HepG2 (cell line): ENCODE measurements at regions not wholly inside any gene's neighbourhood (a gene's known extent, or its start where the extent isn't known, plus 50 kb on each side); places are given as distances from the start of the nearest gene placed in this dataset.

ENCODE experiments used
- CBX2 ChIP-seq, 2 experiments: fragments of 200-600 bp in 1 of 2; sonication (generic); formaldehyde crosslinking in 1 of 2; IDR thresholded peaks; 2 replicates each; pipeline versions ENCODE4 v1.7.0 to v1.8.1; 2018 to 2022; ENCODE audit warnings: low read depth in 2 of 2, low read length in 1 of 2, mild to moderate bottlenecking in 1 of 2, missing genetic modification reagents in 1 of 2
- FOSL1 ChIP-seq: sonication (generic); formaldehyde crosslinking; IDR thresholded peaks from 2 replicates; pipeline ENCODE4 v1.9.0; 2021; ENCODE audit warnings: missing genetic modification reagents, borderline replicate concordance
- RFXANK ChIP-seq: IDR thresholded peaks from 2 replicates; pipeline ENCODE4 v1.6.1; 2016
- SMAD1 ChIP-seq: sonication (generic); formaldehyde crosslinking; IDR thresholded peaks from 2 replicates; pipeline ENCODE4 v1.4.0; 2020; ENCODE audit warnings: missing genetic modification reagents, low read depth, mild to moderate bottlenecking, borderline replicate concordance
- ZBTB33 ChIP-seq: sonication (generic); formaldehyde crosslinking; IDR thresholded peaks from 2 replicates; pipeline ENCODE4 v1.4.0; 2020; ENCODE audit warnings: missing genetic modification reagents

GRCh38 chr12:125983094-125983783 is 918.0 kb downstream of the AACS start:
- TF ChIP-seq ZBTB33, result no peak
- no peak for TF ChIP-seq FOSL1 (CRISPR knock-in tag)
- no peak for TF ChIP-seq CBX2 (IDR thresholded peaks at IDR 0.05; ENCODE audit: low read depth, low read length)
- TF ChIP-seq CBX2 (CRISPR knock-in tag; IDR thresholded peaks at IDR 0.05; ENCODE audit: low read depth), result no peak
- no peak for TF ChIP-seq SMAD1
- no peak for TF ChIP-seq RFXANK (CRISPR knock-in tag)
